Panc1 (cell line): ENCODE measurements at regions not wholly inside any gene's neighbourhood (a gene's known extent, or its start where the extent isn't known, plus 50 kb on each side); places are given as distances from the start of the nearest gene placed in this dataset.

ENCODE experiments used
- ATAC-seq: fragments of 200-7000 bp; cut with Tn5 transposase; 2 replicates; pipeline ENCODE4 v1.9.1; 2020; ENCODE audit warnings: mild to moderate bottlenecking, moderate library complexity
- BruUV-seq: library from RNA; stranded (reverse); fragments of 400-500 nt; replicated peaks from 2 replicates; lab custom pipeline; 2021; lab: Mats Ljungman, UMichigan
- CTCF ChIA-PET: fragments of 300-600 bp; sonication (Branson Sonifier 250); formaldehyde crosslinking; loops from one replicate; lab custom pipeline; 2022; ENCODE audit warnings: antibody characterized with exemption; lab: Charles Lee
- POLR2A ChIA-PET: fragments of 300-600 bp; sonication (Branson Sonifier 250); formaldehyde crosslinking; loops from one replicate; lab custom pipeline; 2022; ENCODE audit warnings: antibody characterized with exemption; lab: Charles Lee
- DNase-seq: peaks from one replicate; pipeline ENCODE4 v3.0.0-alpha.2; 2010; ENCODE audit warnings: low read depth, low spot score
- H3K27ac ChIP-seq: 2 replicates; pipeline ENCODE4 v1.5.1; 2011; ENCODE audit warnings: mild to moderate bottlenecking, low read length, inconsistent platforms
- H3K27me3 ChIP-seq: fragments of 200-500 bp; sonication (Bioruptor generic); 2 replicates; pipeline ENCODE4 v1.6.0; 2014; ENCODE audit warnings: low read length, inconsistent platforms; ENCODE audit not compliant: control insufficient read depth, insufficient read depth
- H3K36me3 ChIP-seq: fragments of 200-500 bp; sonication (Bioruptor generic); 2 replicates; pipeline ENCODE4 v1.5.1; 2014; ENCODE audit warnings: inconsistent platforms, mild to moderate bottlenecking, low read length, moderate library complexity; ENCODE audit not compliant: control insufficient read depth, insufficient read depth
- H3K4me1 ChIP-seq: 2 replicates; pipeline ENCODE4 v1.5.1; 2011; ENCODE audit warnings: inconsistent platforms, mild to moderate bottlenecking, low read length, moderate library complexity; ENCODE audit not compliant: control insufficient read depth, insufficient read depth
- H3K4me3 ChIP-seq, 2 experiments: 2 replicates each; pipeline ENCODE4 v1.5.1; 2011 to 2012; ENCODE audit warnings: low read depth in 2 of 2, low read length in 2 of 2, mild to moderate bottlenecking in 2 of 2, inconsistent platforms in 1 of 2, moderate library complexity in 1 of 2
- H3K9me3 ChIP-seq: fragments of 200-500 bp; sonication (Bioruptor generic); 2 replicates; pipeline ENCODE4 v1.5.1; 2014; ENCODE audit warnings: low read depth, mild to moderate bottlenecking, inconsistent platforms, low read length, moderate library complexity; ENCODE audit not compliant: control insufficient read depth, insufficient read depth
- POLR2AphosphoS5 ChIP-seq: IDR thresholded peaks from 2 replicates; pipeline ENCODE4 v1.6.1; 2012; ENCODE audit warnings: mild to moderate bottlenecking, low read depth, low read length, moderate library complexity
- REST ChIP-seq, 2 experiments: IDR thresholded peaks; 2 replicates each; pipeline ENCODE4 v1.6.1; 2011 to 2012; ENCODE audit warnings: low read depth in 2 of 2, control low read depth in 1 of 2, low read length in 1 of 2, mild to moderate bottlenecking in 1 of 2, moderate library complexity in 1 of 2; ENCODE audit not compliant: insufficient read depth in 1 of 2
- SIN3A ChIP-seq: IDR thresholded peaks from 2 replicates; pipeline ENCODE4 v1.6.1; 2012; ENCODE audit warnings: low read depth, mild to moderate bottlenecking, low read length, moderate library complexity, borderline replicate concordance; ENCODE audit not compliant: insufficient read depth
- TCF7L2 ChIP-seq: IDR thresholded peaks from 2 replicates; pipeline ENCODE4 v1.6.1; 2011; ENCODE audit warnings: mild to moderate bottlenecking, low read depth, low read length, inconsistent platforms
- in situ Hi-C: cut with HindIII; loops from 2 replicates; pipeline ENCODE4 v1.10.0; 2016; ENCODE audit warnings: low sequenced_read_pairs, low pct_unique_long_range_greater_than_20kb
- intact Hi-C: fragments of 100-400 bp; cut with micrococcal nuclease; formaldehyde crosslinking; loops from one replicate; pipeline ENCODE4 v1.10.0; 2022; ENCODE audit not compliant: unreplicated experiment
- TF ChIP-seq, protein P1 (sequence below): fragments of 450-650 bp; IDR thresholded peaks from 2 replicates; pipeline ENCODE4 v1.5.1; 2017; ENCODE audit warnings: mild to moderate bottlenecking

- intact Hi-C loops, result no loop called here
- ChIA-PET POLR2A (no interaction called here), CTCF (no interaction called here)
- no peaks in the 10 kb centered on the region for H3K9me3 ChIP-seq
- H3K27me3 ChIP-seq, result no peaks in the 10 kb centered on the region
- H3K27ac ChIP-seq, result no peak overlapping the region
- BruUV-seq, result no TSS peak
- H3K36me3 ChIP-seq, result no peaks in the 10 kb centered on the region
- H3K4me1 ChIP-seq, result no peaks in the 10 kb centered on the region
- TF ChIP-seq, protein P1, sequence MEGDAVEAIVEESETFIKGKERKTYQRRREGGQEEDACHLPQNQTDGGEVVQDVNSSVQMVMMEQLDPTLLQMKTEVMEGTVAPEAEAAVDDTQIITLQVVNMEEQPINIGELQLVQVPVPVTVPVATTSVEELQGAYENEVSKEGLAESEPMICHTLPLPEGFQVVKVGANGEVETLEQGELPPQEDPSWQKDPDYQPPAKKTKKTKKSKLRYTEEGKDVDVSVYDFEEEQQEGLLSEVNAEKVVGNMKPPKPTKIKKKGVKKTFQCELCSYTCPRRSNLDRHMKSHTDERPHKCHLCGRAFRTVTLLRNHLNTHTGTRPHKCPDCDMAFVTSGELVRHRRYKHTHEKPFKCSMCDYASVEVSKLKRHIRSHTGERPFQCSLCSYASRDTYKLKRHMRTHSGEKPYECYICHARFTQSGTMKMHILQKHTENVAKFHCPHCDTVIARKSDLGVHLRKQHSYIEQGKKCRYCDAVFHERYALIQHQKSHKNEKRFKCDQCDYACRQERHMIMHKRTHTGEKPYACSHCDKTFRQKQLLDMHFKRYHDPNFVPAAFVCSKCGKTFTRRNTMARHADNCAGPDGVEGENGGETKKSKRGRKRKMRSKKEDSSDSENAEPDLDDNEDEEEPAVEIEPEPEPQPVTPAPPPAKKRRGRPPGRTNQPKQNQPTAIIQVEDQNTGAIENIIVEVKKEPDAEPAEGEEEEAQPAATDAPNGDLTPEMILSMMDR, result no peak
- no peak for TF ChIP-seq POLR2AphosphoS5
- TF ChIP-seq REST (IDR thresholded peaks at IDR 0.05; ENCODE audit: insufficient read depth in 1 of 2, low read depth in 2 of 2, low read length in 1 of 2), result no peak
- no peak for TF ChIP-seq TCF7L2
- TF ChIP-seq SIN3A, result no peak
- in situ Hi-C loops, result no loop called here
- ATAC-seq (no peak), DNase-seq (no peak)
- no peak overlapping the region for H3K4me3 ChIP-seq
Measured at GRCh38 chr11:21817696-21818095, 375.2 kb upstream of the ANO5 start.

DNA sequence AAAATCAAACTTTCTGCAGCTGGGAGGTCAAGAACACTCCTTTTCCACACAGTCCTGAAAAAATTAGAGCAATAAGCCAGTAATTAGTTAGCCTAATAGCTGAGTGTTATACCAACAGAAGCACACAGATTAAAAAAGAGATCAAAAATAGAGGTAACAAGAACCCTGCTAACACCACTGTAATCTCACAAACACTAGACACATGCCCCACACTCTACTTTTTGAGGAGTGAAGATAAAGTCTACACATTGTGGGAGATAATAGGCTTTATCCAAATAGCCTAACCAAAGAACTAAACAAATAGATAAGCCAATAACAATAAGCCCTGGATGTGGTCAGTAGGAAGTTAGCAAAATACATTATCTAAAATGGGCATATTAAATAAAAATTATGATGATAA is 372.7 kb upstream of the ANO5 start:
- no peaks in the 10 kb centered on the region for H3K9me3 ChIP-seq
- TF ChIP-seq REST (IDR thresholded peaks at IDR 0.05; ENCODE audit: insufficient read depth in 1 of 2, low read depth in 2 of 2, low read length in 1 of 2), result no peak
- TF ChIP-seq, protein P1, result no peak
- no peak for TF ChIP-seq TCF7L2
- no peak for TF ChIP-seq POLR2AphosphoS5
- no peak for TF ChIP-seq SIN3A
- intact Hi-C loops (no loop called here), in situ Hi-C loops (no loop called here)
- H3K27ac ChIP-seq, result no peak overlapping the region
- BruUV-seq, result no TSS peak
- ATAC-seq (no peak), DNase-seq (no peak)
- H3K4me1 ChIP-seq, result no peaks in the 10 kb centered on the region
- H3K36me3 ChIP-seq, result no peaks in the 10 kb centered on the region
- H3K27me3 ChIP-seq, result no peaks in the 10 kb centered on the region
- POLR2A ChIA-PET, result no interaction called here
- CTCF ChIA-PET, result interaction anchor here (0.7 kb wide), 1 partner anchor 194 kb away, joined by 9 read pairs; no protein-coding TSS in a partner anchor
- H3K4me3 ChIP-seq, result no peak overlapping the region
